ENCODE measurements at regions not wholly inside any gene's neighbourhood (a gene's known extent, or its start where the extent isn't known, plus 50 kb on each side); places are given as distances from the start of the nearest gene placed in this dataset.

- no peak overlapping the region for H3K27ac ChIP-seq
- H3K9ac ChIP-seq, result no peak overlapping the region
- H3K79me2 ChIP-seq (ENCODE audit: insufficient read depth, low read depth), result no peaks in the 10 kb centered on the region
- no peaks in the 10 kb centered on the region for H3K4me1 ChIP-seq (ENCODE audit: low read depth, poor library complexity, severe bottlenecking)
- H4K20me1 ChIP-seq (ENCODE audit: insufficient read depth), result no peaks in the 10 kb centered on the region
- TF ChIP-seq CTCF (conservative IDR thresholded peaks at IDR 0.05; ENCODE audit: low read depth, low read length), result no peak
- H3K4me3 ChIP-seq (IDR thresholded peaks at IDR 0.05; ENCODE audit: insufficient read depth, low read depth, low read length), result no peak overlapping the region
- no peaks in the 10 kb centered on the region for H3K36me3 ChIP-seq (ENCODE audit: insufficient read depth)
- H3K4me2 ChIP-seq, result no peak overlapping the region
- H3K27me3 ChIP-seq (ENCODE audit: insufficient read depth, low read depth), result no peaks in the 10 kb centered on the region
- H2AFZ ChIP-seq (ENCODE audit: low read depth), result no peak overlapping the region
Observed at GRCh38 chr5:63262185-63262981, 683.8 kb downstream of the LRRC70 start.

- no peaks in the 10 kb centered on the region for H3K36me3 ChIP-seq (ENCODE audit: insufficient read depth)
- TF ChIP-seq CTCF (conservative IDR thresholded peaks at IDR 0.05; ENCODE audit: low read depth, low read length), result no peak
- H3K4me1 ChIP-seq (ENCODE audit: low read depth, poor library complexity, severe bottlenecking), result no peaks in the 10 kb centered on the region
- no peaks in the 10 kb centered on the region for H3K79me2 ChIP-seq (ENCODE audit: insufficient read depth, low read depth)
- no peak overlapping the region for H3K9ac ChIP-seq
- no peak overlapping the region for H3K27ac ChIP-seq
- H2AFZ ChIP-seq (ENCODE audit: low read depth), result no peak overlapping the region
- no peak overlapping the region for H3K4me3 ChIP-seq (IDR thresholded peaks at IDR 0.05; ENCODE audit: insufficient read depth, low read depth, low read length)
- no peaks in the 10 kb centered on the region for H4K20me1 ChIP-seq (ENCODE audit: insufficient read depth)
- H3K4me2 ChIP-seq, result no peak overlapping the region
- H3K27me3 ChIP-seq (ENCODE audit: insufficient read depth, low read depth), result no peaks in the 10 kb centered on the region
Observed at GRCh38 chr5:63261695-63262094, 683.1 kb downstream of the LRRC70 start.

GRCh38 chr5:63255594-63255993, 677.0 kb downstream of the LRRC70 start:
- Histone ChIP-seq H2AFZ (ENCODE audit: low read depth) (no peak overlapping the region), H3K9ac (no peak overlapping the region), H4K20me1 (ENCODE audit: insufficient read depth) (no peaks in the 10 kb centered on the region), H3K36me3 (ENCODE audit: insufficient read depth) (no peaks in the 10 kb centered on the region), H3K79me2 (ENCODE audit: insufficient read depth, low read depth) (no peaks in the 10 kb centered on the region), H3K4me2 (no peak overlapping the region), H3K27me3 (ENCODE audit: insufficient read depth, low read depth) (no peaks in the 10 kb centered on the region), H3K27ac (no peak overlapping the region), H3K4me3 (IDR thresholded peaks at IDR 0.05; ENCODE audit: insufficient read depth, low read depth, low read length) (no peak overlapping the region), H3K4me1 (ENCODE audit: low read depth, poor library complexity, severe bottlenecking) (no peaks in the 10 kb centered on the region)
- TF ChIP-seq CTCF (conservative IDR thresholded peaks at IDR 0.05; ENCODE audit: low read depth, low read length), result no peak

GRCh38 chr5:63250939-63251338, 672.3 kb downstream of the LRRC70 start:
- no peaks in the 10 kb centered on the region for H3K27me3 ChIP-seq (ENCODE audit: insufficient read depth, low read depth)
- no peak overlapping the region for H3K4me2 ChIP-seq
- no peak overlapping the region for H3K4me3 ChIP-seq (IDR thresholded peaks at IDR 0.05; ENCODE audit: insufficient read depth, low read depth, low read length)
- no peak overlapping the region for H3K27ac ChIP-seq
- H2AFZ ChIP-seq (ENCODE audit: low read depth), result no peak overlapping the region
- TF ChIP-seq CTCF (conservative IDR thresholded peaks at IDR 0.05; ENCODE audit: low read depth, low read length), result no peak
- H3K79me2 ChIP-seq (ENCODE audit: insufficient read depth, low read depth), result no peaks in the 10 kb centered on the region
- no peak overlapping the region for H3K9ac ChIP-seq
- H4K20me1 ChIP-seq (ENCODE audit: insufficient read depth), result no peaks in the 10 kb centered on the region
- no peaks in the 10 kb centered on the region for H3K36me3 ChIP-seq (ENCODE audit: insufficient read depth)
- no peaks in the 10 kb centered on the region for H3K4me1 ChIP-seq (ENCODE audit: low read depth, poor library complexity, severe bottlenecking)
